NB4 (cell line): ENCODE measurements at regions not wholly inside any gene's neighbourhood (a gene's known extent, or its start where the extent isn't known, plus 50 kb on each side); places are given as distances from the start of the nearest gene placed in this dataset.

Experiments
- DNase-seq: peaks from one replicate; pipeline ENCODE4 v3.0.0; 2010; ENCODE audit warnings: low read depth
- H3K4me3 ChIP-seq: one replicate; pipeline ENCODE4 v1.5.1; 2011; ENCODE audit warnings: mild to moderate bottlenecking, low read depth, low read length, moderate library complexity
- MYC ChIP-seq: IDR thresholded peaks from 2 replicates; pipeline ENCODE4 v1.6.1; 2011; ENCODE audit warnings: low read depth, low read length
- POLR2A ChIP-seq: IDR thresholded peaks from 2 replicates; pipeline ENCODE4 v1.6.1; 2011; ENCODE audit warnings: mild to moderate bottlenecking; ENCODE audit not compliant: insufficient read length; ENCODE audit errors: extremely low read depth
- TF ChIP-seq, protein P1 (sequence below): IDR thresholded peaks from 2 replicates; pipeline ENCODE4 v1.6.1; 2011; ENCODE audit warnings: low read depth, low read length
- TF ChIP-seq, protein P2 (sequence below): IDR thresholded peaks from one replicate; pipeline ENCODE4 v1.5.1; 2012; ENCODE audit warnings: low read depth, low read length

DNA sequence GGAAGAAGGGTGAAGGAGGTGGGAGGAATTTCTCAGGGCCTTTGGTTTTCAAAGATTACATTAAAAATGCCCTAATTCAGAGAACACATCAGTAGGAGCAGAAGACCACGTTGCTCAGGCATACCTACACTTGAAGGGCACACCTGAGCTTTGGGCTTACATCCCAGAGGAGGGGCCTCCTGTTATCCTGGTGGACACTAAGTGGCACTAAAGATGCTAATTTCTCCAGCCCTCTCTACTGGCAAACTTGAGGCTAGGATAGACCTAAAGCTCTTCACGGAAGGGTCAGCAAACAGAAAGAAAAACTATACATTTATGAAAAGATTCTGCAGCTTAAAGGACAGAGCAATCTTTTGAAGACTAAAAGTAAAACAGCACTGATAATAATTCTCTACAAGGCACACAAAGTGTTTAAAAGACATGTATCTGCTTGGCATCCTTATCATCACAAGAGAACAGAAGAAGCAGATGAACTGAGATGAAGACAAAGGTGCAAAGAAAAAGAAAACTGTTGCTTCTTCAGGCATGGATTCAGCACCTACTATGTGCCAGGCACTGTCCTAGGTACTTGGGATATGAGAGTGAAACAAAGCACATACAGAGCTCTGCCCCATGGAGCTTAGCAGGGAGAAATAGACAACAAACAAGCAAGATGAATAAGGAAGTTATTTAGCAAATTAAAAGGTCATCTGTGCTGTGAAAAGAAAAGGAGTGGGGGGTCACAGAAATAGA lies 137.5 kb downstream of the NUAK1 start:
- no peak for DNase-seq

DNA sequence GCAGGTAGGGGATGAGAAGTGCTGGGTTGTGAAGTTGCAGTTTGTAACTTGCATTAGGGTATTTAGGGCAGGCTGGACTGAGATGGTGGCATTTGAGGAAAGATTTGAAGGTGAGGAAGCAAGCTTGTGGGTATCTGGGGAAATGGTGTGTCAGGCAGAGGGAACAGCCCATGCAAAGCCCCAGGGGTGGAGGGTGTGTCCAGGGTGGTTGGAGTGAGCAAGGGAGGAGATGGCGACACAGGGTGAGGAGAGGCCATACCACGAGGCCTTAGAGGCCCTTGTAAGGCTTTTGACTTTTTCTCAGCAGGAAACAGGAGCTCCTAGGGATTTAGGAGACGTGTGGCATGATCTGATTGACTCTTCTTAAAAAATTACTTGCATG lies 136.9 kb downstream of the NUAK1 start:
- TF ChIP-seq MYC (no peak), POLR2A (no peak)
- TF ChIP-seq, protein P1, sequence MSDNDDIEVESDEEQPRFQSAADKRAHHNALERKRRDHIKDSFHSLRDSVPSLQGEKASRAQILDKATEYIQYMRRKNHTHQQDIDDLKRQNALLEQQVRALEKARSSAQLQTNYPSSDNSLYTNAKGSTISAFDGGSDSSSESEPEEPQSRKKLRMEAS, result no peak
- TF ChIP-seq, protein P2, sequence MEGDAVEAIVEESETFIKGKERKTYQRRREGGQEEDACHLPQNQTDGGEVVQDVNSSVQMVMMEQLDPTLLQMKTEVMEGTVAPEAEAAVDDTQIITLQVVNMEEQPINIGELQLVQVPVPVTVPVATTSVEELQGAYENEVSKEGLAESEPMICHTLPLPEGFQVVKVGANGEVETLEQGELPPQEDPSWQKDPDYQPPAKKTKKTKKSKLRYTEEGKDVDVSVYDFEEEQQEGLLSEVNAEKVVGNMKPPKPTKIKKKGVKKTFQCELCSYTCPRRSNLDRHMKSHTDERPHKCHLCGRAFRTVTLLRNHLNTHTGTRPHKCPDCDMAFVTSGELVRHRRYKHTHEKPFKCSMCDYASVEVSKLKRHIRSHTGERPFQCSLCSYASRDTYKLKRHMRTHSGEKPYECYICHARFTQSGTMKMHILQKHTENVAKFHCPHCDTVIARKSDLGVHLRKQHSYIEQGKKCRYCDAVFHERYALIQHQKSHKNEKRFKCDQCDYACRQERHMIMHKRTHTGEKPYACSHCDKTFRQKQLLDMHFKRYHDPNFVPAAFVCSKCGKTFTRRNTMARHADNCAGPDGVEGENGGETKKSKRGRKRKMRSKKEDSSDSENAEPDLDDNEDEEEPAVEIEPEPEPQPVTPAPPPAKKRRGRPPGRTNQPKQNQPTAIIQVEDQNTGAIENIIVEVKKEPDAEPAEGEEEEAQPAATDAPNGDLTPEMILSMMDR, result no peak
- no peak for DNase-seq
- H3K4me3 ChIP-seq, result no peak overlapping the region

More for the DNA sequence above, 137.5 kb downstream of the NUAK1 start:
- no peak overlapping the region for H3K4me3 ChIP-seq
- TF ChIP-seq, protein P1, result no peak
- TF ChIP-seq, protein P2, result no peak
- no peak for TF ChIP-seq POLR2A
- TF ChIP-seq MYC, result no peak

DNA sequence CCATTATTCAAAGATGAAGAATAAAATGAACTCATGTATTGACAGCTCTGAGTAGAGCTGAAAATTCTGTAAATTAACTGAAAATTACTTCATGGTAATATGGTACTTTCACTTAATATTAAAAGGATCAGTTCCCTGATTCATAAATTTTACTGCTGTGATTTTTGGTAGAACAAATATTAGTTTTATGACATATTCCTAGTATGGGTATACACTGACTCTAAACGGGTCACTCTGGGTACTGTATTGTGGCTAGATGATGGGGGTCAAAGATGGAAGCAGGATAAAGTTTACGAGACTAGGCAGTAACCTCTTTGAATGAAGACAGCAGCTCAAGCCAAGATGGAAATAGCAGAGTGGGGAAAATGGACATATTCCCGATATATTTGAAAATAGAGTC lies 135.5 kb downstream of the NUAK1 start:
- TF ChIP-seq, protein P1, result no peak
- TF ChIP-seq POLR2A, result no peak
- TF ChIP-seq, protein P2, result no peak
- TF ChIP-seq MYC, result no peak
- DNase-seq, result no peak
- no peak overlapping the region for H3K4me3 ChIP-seq

DNA sequence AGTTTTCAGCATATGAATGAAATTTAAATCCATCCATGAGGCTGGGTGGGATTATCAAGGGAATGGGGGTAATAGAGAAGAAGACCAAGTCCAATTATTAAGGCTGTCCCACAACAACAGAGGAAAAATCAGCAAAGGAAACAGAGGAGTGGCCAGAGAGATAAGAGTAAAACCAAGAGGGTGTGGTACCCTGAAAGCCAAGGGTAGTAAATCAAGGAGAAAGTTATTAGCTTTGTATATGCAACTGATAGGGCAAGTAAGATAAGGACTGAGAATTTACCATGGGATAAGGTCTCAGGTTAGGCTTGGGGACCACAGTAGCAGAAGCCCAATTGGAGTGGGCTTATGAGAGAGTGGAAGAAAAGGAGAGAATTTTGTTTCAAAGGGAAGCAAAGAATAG lies 134.5 kb downstream of the NUAK1 start:
- no peak for TF ChIP-seq POLR2A
- TF ChIP-seq, protein P2, result no peak
- no peak for TF ChIP-seq MYC
- TF ChIP-seq, protein P1, result no peak
- no peak for DNase-seq
- H3K4me3 ChIP-seq, result no peak overlapping the region

DNA sequence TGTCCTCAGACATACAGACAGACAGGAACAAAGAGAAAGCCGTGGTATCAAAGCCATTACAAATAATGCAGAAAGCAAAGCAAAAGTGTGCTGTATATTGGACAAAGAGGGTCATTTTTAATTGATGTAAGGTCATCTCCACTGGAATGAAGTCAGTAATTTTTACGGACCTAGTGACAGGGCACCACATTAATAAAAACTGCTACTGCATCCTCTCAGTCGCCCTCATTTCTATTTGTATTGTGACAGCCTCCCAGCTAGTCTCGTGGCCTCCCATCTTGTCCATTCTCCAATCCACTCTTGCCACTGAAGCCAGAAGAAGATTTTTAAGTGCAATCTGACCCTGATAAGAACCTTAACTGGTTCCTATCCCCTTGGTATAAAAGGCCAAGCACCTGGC lies 132.4 kb downstream of the NUAK1 start:
- TF ChIP-seq, protein P1, result no peak
- TF ChIP-seq POLR2A, result no peak
- no peak for TF ChIP-seq MYC
- TF ChIP-seq, protein P2, result no peak
- H3K4me3 ChIP-seq, result no peak overlapping the region
- DNase-seq, result no peak

DNA sequence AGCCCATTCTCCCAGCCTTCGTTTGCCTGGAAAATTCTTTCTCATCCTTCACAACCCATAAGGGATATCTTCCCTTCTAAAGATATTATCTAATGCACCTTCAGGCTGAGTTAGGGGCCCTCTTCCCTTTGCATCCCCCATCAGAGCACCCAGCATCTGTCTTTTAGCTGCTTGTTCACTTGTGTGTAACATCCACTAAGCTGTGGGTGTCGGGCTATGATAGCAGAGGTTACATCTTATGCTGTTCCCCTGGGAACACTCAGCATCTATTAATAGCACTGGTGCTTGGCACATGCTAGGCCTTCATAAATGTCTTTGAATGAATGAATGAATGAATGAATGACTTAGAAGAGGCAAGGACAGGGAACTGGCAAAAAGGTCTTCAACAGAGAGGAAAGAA lies 131.8 kb downstream of the NUAK1 start:
- no peak for DNase-seq
- H3K4me3 ChIP-seq, result no peak overlapping the region
- no peak for TF ChIP-seq POLR2A
- no peak for TF ChIP-seq MYC
- TF ChIP-seq, protein P2, result no peak
- TF ChIP-seq, protein P1, result no peak
